SHP77 (cell line): ENCODE measurements at regions not wholly inside any gene's neighbourhood (a gene's known extent, or its start where the extent isn't known, plus 50 kb on each side); places are given as distances from the start of the nearest gene placed in this dataset.
"Not testable (repeated sequence)": the region's sequence is repeated elsewhere in the genome, so short reads cannot be mapped to it uniquely, and the experiment has no call there.

Experiments
- DNase-seq, 2 experiments: peaks; one replicate each; lab custom pipeline; 2025; lab: John Stamatoyannopoulos, UW

GRCh38 chr13:44887515-44887914, 101.8 kb downstream of the NUFIP1 start:
- no peak for DNase-seq

GRCh38 chr13:44884076-44884729, 105.1 kb downstream of the NUFIP1 start:
- DNase-seq = no peak

- no peak for DNase-seq
Measured at GRCh38 chr13:44879452-44880058, 109.7 kb downstream of the NUFIP1 start.

- DNase-seq = no peak
Measured at GRCh38 chr13:44876782-44877324, 112.4 kb downstream of the NUFIP1 start.

GRCh38 chr13:44874886-44875630, 114.2 kb downstream of the NUFIP1 start:
- DNase-seq = no peak

GRCh38 chr13:44874176-44874575, 115.1 kb downstream of the NUFIP1 start:
- no peak for DNase-seq

- no peak for DNase-seq
Measured at GRCh38 chr13:44873461-44873860, 115.8 kb downstream of the NUFIP1 start.

GRCh38 chr13:44872751-44873150, 116.5 kb downstream of the NUFIP1 start:
- no peak for DNase-seq

GRCh38 chr13:44870456-44870929, 118.8 kb downstream of the NUFIP1 start:
- peak; percentile 22 to 24 for DNase-seq

- no peak for DNase-seq
Measured at GRCh38 chr13:44869167-44869566, 120.1 kb downstream of the NUFIP1 start.

- DNase-seq = no peak
Measured at GRCh38 chr13:44868397-44868796, 120.9 kb downstream of the NUFIP1 start.

- no peak for DNase-seq
Measured at GRCh38 chr13:44867825-44868224, 121.4 kb downstream of the NUFIP1 start.

- no peak for DNase-seq
Measured at GRCh38 chr13:44866411-44866911, 122.8 kb downstream of the NUFIP1 start.

GRCh38 chr13:44865722-44866410, 123.4 kb downstream of the NUFIP1 start:
- no peak for DNase-seq

- not testable (repeated sequence) for DNase-seq
Measured at GRCh38 chr13:44863641-44864040, 125.6 kb downstream of the NUFIP1 start.

- no peak for DNase-seq
Measured at GRCh38 chr13:44860454-44860853, 128.8 kb downstream of the NUFIP1 start.

- DNase-seq = no peak
Measured at GRCh38 chr13:44857736-44858135, 131.5 kb downstream of the NUFIP1 start.

- no peak for DNase-seq
Measured at GRCh38 chr13:44857061-44857460, 132.2 kb downstream of the NUFIP1 start.

GRCh38 chr13:44855860-44856259, 133.4 kb downstream of the NUFIP1 start:
- no peak for DNase-seq

- DNase-seq = peak; percentile 62 to 76
Measured at GRCh38 chr13:44854313-44855060, 134.8 kb downstream of the NUFIP1 start.

GRCh38 chr13:44853641-44854040, 135.6 kb downstream of the NUFIP1 start:
- no peak for DNase-seq
